Muscle of arm (tissue), 1 donor: ENCODE measurements at regions not wholly inside any gene's neighbourhood (a gene's known extent, or its start where the extent isn't known, plus 50 kb on each side); places are given as distances from the start of the nearest gene placed in this dataset.
"Not testable (repeated sequence)": the region's sequence is repeated elsewhere in the genome, so short reads cannot be mapped to it uniquely, and the experiment has no call there.

Experiments used
- DNase-seq: peaks from one replicate; pipeline ENCODE4 v3.0.0-alpha.2; 2013

DNA sequence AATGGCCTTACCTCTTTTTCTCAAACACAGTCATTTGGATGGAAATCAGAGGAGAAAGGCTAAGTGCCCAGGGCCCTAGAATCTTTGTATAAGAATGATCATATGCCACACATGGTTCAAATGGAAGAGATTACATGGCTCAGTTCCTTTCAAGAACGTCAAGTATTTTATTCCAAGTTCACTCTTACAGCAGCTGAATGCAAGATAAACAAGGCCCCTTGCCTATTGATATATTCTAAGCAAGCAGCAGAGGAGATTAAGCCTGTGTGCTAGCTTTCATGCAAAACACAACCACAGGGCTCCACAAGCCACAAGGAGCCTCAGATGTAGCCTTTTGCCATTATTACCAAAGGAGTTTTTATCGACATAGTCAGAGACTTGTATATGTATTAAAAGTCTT is 55.3 kb upstream of the SLCO6A1 start:
- DNase-seq = no peak

DNA sequence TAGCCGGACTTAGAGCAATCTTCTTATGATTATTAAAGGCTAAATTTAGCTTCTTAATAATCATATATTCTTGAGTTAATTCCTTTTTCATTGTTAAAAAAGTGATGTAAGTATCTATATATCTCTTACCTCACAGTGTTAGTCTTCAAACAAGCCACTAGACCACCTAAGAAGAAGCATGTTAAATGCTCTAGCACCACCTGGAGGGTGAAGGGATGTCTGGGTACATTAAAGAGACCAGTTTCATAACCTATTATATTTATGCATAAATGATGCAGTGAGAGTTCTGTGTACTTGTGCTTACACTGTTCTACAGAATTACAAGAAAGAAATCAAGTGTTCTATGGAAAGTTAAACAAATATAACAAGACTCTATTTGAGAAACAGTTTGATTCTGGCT is 55.9 kb upstream of the SLCO6A1 start:
- DNase-seq = no peak

DNA sequence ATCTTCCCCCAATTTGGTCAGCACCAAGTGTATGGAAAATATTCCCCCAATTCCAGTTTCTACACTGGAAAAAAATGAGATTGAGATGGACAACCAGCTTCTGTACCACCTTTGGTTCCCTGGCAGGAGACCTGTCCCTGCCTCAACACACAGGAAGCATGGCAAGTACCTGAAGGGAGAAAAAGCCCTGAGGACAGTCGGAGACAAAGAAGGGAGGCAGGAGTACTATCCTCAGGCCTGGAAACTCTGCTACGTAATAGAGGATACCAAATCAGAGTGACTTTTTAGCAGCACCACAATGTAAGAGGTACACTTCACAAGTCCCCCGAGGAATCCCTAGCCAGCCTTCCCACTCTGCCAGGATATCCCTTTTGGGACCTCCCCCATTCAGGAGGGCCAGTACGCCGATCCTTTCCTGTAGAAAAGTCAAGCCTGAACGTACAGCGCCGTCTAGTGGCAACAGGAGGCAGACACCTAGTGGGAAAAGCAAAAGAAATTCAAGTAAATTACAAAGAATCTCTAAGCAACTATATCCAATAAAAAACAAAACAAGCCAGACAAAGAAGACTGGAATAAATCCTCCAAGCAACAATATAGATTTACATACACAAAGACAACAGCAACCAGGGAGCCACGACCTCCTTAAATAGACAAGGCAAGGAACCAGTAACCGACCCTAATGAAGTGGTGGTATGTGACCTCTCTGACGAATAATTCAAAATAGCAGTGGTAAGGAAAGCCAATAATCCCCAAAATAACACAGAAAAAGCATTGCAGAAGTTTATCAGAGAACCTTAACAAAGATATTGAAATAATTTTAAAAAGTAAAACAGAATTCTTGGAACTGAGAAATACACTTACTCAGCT is 63.3 kb upstream of the SLCO6A1 start:
- no peak for DNase-seq

DNA sequence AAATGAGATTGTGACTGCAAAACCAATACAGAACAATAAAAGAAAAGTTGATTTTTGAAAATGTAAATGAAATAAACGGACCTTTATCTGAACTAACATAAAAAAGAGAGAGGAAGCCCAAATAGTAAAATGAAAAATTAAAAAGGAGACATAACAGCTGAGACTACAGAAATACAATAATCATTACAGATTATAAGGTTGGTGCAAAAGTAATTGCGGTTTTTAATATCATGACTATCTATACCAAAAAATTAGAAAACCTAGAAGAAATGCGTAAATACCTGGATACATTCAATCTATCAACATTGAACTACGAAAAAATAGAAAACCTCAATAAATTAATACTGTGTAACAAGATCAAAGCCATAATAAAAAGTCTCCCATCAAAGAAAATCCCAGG is 71.9 kb upstream of the SLCO6A1 start:
- DNase-seq = no peak

DNA sequence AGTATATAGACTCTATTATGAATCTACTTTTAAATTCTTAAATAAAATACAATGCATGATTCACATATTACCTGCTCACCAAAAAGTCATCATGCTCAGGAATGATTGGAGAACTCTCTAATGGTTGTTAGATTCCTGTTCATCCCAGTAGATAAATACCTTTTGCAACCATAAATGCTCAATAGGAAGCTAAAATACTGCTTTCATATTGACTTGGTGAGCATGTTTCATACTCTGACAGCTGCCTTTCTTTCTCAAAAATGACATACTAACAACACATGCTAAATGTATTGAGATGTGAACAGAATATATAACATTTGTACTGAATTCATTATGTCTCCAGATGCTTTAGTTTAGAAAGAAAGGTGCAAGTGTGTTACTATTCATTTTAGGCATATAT is 79.6 kb upstream of the SLCO6A1 start:
- DNase-seq = no peak

DNA sequence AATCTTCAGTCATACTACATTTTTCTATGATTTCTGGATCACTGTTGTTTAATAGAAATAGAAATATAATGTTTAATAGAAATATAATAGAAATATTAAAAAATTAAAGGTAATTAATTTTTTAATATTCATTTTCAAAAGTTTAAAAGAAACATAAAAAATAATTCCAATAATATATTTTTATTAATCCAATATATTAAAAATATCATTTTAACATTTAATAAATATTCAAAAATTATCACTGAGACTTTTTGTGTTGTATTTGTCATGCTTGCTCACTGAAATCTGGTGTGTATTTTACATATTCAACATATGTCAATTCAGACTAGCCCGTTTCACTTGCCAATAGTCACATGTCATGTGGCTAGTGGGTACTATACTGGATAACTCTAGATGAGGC is 80.6 kb upstream of the SLCO6A1 start:
- no peak for DNase-seq

DNA sequence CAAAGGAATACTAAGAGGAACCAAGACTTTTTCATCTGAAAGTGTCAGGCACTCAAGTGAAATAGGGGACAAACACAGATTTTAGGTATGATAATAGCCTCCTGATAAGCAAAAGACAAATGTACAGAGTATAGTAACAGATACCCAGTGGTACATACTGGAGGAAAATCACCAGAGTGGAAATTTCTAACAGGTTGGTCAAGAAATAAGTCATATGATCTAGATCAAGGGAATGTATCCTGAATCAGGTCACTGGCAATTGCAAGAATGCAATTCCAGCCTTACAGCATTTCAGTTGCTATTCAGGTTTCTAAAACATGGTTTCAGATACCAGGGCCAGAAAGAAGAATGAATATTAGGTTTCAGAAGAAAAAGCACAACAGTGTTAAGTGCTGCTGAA is 82.2 kb upstream of the SLCO6A1 start:
- no peak for DNase-seq

DNA sequence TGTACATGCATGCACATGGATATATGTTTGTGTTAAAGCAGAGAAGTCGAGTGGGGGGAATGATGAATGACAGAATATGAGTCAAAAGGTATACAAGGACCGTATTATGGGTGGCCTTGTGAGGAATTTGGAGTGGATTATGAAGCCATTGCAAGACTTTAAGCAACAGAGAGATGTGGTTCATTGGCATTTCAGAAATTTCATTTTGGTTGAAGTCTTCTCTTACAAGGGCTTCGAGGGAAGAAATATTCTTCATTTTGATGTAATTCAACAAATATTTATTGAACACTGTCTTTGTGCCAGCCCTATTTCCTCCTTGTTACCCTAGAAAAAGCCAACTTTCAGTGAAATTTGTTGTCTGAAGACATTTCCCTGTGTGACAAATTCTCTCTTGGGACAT is 83.9 kb upstream of the SLCO6A1 start:
- no peak for DNase-seq

DNA sequence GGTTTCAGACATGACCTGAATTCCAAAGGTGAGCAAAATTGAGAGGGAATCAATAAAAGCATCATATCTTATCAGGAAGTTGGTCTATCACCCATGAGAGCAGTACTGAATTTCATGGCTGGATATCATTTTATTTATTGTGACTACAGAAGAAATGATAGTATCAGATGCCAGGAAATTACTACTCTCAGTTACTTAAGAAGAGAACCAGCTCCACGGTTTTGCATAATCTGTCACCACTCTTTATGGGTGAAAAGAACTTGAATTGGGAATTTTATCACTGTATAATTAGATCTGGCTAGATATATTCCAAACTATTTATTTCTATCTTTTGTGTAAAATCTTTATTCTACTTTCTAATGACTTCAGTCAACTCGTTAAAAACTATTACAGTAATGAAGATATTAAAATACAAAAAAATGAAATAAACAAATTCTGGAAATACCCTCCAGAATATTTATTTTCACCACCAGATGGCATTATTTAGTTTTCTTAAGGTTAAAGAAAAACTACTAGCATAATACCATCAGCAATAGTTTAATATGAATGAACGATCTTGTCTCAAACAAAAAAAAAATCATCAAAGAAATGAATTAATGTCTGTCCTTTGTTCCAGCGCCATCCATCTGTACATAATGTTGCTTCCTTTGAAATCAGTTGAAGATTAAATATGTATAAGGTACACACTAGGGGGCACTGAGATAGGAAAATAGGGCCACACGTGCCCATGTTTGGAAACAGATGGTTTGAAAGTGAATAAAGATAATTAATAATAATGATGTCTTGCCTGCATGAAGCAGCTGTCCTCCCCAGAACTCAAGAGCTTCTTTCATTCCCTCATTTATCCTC is 84.7 kb upstream of the SLCO6A1 start:
- no peak for DNase-seq

DNA sequence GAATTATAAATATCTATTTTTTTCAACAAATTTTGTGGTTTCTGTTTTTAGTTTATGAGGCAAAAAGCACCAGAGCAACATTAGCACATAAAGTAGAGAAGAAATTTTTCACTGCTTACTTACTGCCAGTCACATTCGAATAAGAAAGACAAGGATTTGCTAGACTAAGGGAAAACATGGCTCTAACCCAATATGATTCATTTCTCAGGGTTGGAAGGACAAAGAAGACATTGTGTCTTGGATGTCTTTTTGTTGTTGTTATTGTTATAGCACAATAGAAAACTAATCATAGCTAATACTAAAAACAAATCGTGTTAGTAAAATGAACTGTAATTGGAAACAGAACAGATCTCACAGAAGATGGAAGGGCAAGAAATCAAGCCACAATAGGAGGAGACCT is 90.9 kb upstream of the SLCO6A1 start:
- no peak for DNase-seq

DNA sequence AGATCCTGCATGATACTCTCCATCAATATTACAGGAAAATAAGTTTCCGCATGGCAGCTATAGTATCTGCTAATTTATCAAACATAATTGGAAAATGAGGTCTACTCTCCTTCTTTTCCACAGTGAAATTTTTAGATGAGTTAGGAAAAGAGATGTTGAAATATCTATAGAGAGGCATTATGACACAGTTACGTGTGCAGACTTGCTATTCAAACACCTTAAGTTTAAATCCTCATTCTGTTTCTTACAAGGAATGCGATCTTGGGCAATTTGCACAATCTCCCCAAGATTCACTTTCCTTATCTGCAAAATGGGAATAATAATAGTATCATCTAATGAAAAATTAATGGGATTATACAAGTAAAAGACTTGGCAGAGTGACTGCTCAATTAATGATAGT is 91.7 kb upstream of the SLCO6A1 start:
- no peak for DNase-seq

DNA sequence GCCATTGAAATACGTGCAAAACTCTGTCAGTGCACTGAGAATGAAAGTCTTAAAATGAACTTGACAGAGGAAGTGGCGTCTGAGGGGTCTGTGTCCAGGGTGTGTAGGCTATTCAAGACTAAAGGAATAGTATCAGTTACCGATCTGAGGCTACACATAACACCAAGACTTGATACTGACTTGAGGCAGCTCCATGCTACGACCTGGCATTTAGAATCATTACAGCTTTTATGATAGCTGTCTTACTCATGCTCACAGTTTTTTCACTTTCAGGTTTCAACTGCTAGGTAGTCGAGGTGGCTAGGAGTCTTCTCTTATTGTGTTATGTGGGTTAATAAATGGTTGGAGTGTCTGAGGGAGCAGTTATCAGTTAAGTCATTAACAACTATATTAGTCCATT is 92.8 kb upstream of the SLCO6A1 start:
- no peak for DNase-seq

DNA sequence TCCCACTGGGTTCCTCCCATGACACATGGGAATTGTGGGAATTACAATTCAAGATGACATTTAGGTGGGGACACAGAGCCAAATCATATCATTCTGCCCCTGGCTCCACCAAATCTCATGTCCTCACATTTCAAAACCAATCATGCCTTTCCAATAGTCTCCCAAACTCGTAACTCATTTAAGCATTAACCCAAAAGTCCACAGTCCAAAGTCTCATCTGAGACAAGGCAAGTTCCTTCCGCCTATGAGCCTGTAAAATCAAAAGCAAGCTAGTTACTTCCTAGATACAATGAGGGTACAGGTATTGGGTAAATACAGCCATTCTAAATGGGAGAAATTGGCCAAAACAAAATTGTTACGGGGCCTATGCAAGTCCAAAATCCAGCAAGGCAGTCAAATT is 93.8 kb upstream of the SLCO6A1 start:
- not testable (repeated sequence) for DNase-seq

DNA sequence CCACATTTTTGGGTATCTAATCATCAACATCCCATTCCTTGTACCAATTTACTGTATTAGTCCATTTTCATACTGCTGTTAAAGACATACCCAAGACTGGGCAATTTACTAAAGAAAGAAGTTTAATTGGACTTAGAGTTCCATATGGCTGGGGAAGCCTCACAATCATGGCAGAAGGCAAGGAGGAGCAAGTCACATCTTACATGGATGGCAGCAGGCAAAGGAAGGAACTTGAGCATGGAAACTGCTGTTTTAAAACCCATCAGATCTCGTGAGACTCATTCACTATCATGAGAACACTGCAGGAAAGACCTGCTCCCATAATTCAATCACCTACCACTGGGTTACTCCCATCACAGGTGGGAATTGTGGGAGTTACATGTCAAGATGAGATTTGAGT is 95.4 kb upstream of the SLCO6A1 start:
- no peak for DNase-seq

DNA sequence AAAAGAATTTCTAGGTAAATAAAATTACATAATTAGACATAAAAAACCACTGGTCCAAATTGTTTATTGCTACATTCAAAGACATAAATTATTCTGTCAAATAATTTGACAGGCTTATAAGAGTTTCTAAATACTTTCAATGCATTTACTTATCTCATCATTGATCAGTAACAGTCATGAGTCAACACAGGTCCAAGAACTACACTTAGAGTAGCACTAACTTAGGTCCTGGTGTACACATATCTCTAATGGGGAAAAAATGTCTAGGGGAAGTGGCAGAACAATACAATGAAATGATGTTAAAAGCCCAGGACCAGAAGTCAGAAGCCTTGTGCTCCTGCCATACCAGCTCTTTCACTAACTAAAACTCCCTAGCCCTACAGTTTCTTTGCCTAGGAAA is 96.5 kb upstream of the SLCO6A1 start:
- DNase-seq = no peak

DNA sequence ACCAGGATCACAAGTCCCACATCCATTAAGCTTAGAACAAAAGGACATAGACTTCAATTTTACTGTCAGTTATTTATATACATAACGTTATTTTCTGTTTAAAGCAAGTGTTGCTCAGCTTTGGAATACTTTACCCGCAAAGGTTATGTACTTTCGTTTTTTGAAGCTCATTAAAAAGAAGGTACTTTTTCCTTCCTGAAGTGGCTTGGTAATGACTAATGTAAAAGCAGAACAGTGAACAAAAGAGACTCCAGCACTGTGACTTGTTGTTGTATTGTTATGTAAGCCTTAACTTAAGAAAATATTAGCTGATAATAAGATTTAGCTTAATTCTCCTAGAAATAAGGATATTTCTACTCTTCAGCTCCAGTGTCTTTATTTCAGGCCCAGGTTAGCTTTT is 97.3 kb upstream of the SLCO6A1 start:
- DNase-seq = no peak

DNA sequence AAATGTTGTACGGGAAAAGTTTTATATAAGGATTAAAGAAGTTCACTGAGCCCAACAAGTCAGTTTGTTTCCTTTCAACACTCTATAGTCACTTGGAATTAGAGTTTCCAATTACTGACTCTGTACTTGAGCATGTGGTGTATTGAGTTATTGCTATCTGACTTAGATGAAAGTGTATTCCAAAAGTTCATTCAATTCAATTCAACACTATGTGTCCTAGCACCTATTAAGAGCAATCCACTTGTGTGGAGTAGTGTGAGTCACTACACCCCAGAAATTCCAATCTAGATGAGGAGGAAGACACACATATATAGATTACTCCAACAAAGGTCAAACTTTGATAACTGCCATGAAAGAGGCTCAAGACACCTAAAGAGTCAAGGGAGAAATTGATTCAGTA is 98.2 kb upstream of the SLCO6A1 start:
- DNase-seq = no peak

DNA sequence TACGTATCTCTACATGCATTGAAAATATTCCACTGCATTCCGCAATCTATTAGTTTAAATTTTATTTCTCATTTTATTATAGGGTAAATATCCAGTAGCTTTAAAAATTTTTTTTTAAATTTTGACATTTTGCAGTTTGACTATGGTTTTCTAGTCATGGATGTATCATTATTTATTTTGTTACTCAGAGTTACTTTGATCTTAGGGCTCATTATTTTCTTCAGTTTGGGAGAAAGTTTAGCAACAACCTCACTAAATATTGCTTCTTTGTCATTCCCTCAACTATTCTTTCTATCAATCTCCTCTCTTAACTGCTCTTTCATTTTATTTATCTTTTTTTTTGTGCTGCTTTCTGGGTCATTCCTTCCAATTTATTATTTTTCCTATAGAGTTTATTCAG is 100.5 kb upstream of the SLCO6A1 start:
- no peak for DNase-seq

DNA sequence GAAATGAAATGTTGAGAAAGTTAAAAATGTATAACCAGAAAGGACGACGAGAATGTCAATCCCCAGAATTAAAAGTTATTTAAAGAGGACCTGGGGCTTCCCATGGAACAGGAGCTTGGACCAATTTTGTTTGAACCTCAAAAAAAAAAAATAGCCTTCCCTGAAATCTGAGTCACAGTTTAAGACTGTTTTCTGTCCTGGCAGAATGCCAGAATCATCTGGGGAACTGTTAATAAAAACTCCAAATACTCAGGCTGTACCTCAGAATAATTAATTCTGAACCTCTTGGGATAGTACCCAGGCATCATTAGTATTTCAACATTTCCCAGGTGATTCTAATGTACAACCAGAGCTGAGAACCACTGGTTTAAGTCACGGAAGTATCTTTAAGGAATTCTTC is 102.2 kb upstream of the SLCO6A1 start:
- no peak for DNase-seq

DNA sequence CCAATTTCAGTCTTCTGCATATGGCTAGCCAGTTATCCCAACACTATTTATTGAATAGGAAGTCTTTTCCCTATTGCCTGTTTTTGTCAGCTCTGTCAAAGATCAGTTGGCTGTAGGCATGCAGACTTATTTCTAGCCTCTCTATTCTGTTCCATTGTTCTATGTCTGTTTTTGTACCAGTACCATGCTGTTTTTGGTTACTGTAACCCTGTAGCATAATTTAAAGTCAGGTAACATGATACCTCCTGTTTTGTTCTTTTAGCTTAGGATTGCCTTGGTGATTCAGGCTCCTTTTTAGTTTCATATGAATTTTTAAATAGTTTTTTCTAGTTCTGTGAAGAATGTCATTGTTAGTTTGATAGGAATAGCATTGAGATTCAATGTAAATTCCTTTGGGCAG is 104.9 kb upstream of the SLCO6A1 start:
- no peak for DNase-seq

DNA sequence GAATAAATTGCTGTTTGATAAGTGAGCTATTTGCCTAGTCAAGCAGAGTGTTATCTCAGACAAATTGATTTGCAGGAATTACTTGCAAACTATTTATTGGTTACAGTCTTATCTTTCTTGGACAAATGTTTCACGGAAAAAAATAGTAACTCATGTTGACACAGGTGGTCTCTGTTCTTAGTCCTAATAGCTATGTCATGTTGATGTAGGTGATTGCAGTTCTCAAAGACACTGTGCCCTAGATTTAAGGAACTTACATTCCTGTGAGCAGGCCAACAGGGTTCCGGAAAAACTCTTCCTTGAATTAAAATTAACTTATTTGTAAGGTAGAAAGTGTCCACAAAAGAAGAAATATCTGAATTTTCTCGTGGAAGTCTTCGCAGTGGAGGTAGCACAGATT is 109.6 kb upstream of the SLCO6A1 start:
- DNase-seq = no peak

DNA sequence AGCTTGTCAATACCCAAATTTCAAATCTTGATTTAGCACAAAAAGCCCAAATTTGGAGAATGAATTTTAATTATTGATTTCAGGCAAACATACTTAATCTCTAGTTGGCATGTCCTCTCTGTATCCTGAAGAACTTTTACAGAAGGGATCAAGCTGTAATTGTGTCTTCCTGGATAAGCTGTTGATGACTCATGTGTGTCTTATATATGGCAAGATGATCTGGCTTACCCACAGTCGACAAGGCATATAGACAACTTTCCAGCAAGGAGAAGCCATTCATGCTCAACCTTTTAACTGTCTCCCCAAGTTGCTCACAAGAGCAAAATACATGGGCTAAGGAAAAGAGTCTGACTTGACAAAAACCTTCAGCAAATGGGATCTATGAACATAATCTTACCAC is 112.5 kb upstream of the SLCO6A1 start:
- DNase-seq = no peak

DNA sequence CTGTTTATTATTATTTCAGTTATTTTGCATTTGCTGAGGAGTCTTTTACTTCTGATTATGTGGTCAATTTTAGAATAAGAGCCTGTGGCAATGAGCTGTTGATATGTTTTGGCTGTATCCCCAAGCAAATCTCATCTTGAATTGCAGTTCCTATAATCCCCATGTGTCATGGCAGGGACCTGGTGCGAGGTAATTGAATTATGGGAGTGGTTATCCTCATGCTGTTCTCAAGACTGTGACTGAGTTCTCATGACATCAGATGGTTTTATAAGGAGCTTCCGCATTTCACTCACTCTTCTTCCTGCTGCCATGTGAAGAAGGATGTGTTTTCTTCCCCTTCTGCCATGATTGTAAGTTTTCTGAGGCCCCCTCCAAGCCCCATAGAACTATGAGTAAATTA is 114.9 kb upstream of the SLCO6A1 start:
- DNase-seq = no peak
